ENCODE measurements at regions not wholly inside any gene's neighbourhood (a gene's known extent, or its start where the extent isn't known, plus 50 kb on each side); places are given as distances from the start of the nearest gene placed in this dataset.
A peak's percentile ranks its signal among the peaks of the same experiment; 100 is the strongest.

- H3K4me1 ChIP-seq (ENCODE audit: insufficient read depth, low read length): no peaks in the 10 kb centered on the region
- H3K27me3 ChIP-seq (ENCODE audit: insufficient read depth, low read length): peaks cover 15% of the 10 kb centered on the region
- H2AFZ ChIP-seq (ENCODE audit: low read depth, low read length): no peak overlapping the region
- no peaks in the 10 kb centered on the region for H3K9me3 ChIP-seq (ENCODE audit: low read length)
- H3K36me3 ChIP-seq (ENCODE audit: insufficient read depth, low read length): no peaks in the 10 kb centered on the region
- H3K4me3 ChIP-seq (ENCODE audit: low read length): no peak overlapping the region
These were observed 55.5 kb downstream of the GSPT2 start for GRCh38 chrX:51798701-51799100.

GRCh38 chrX:51802917-51803688 lies 59.9 kb downstream of the GSPT2 start:
- Histone ChIP-seq H3K36me3 (ENCODE audit: insufficient read depth, low read length) (peaks cover 2% of the 10 kb centered on the region), H3K4me1 (ENCODE audit: insufficient read depth, low read length) (no peaks in the 10 kb centered on the region), H3K4me3 (ENCODE audit: low read length) (peak overlapping the region; percentile 84), H3K9me3 (ENCODE audit: low read length) (no peaks in the 10 kb centered on the region), H3K27me3 (ENCODE audit: insufficient read depth, low read length) (peaks cover 11% of the 10 kb centered on the region), H2AFZ (ENCODE audit: low read depth, low read length) (peak overlapping the region; percentile 65)

DNA sequence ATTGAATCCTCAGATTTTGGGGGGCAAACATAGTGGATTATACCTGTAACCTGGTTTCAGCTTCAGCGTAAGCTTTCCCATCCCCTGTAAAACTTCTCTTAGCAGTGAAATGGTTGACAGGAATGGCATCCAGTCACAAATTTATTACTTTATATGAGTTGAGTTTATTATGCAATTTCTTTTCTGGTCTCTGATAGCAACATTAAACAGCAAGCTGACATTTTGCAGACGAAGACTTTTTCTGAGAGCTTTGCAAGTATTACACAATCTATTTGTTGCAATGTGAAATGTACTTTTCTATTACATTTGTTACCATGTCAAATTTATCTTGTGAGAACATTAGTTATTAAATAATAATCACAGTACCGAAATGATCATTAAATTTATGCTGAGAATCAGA lies 60.6 kb downstream of the GSPT2 start:
- no peaks in the 10 kb centered on the region for H3K4me1 ChIP-seq (ENCODE audit: insufficient read depth, low read length)
- H2AFZ ChIP-seq (ENCODE audit: low read depth, low read length): no peak overlapping the region
- peaks cover 8% of the 10 kb centered on the region for H3K27me3 ChIP-seq (ENCODE audit: insufficient read depth, low read length)
- peaks cover 2% of the 10 kb centered on the region for H3K36me3 ChIP-seq (ENCODE audit: insufficient read depth, low read length)
- peak overlapping the region; percentile 84 for H3K4me3 ChIP-seq (ENCODE audit: low read length)
- no peaks in the 10 kb centered on the region for H3K9me3 ChIP-seq (ENCODE audit: low read length)

GRCh38 chrX:51804741-51805140 lies 61.5 kb downstream of the GSPT2 start:
- peaks cover 4% of the 10 kb centered on the region for H3K27me3 ChIP-seq (ENCODE audit: insufficient read depth, low read length)
- no peaks in the 10 kb centered on the region for H3K9me3 ChIP-seq (ENCODE audit: low read length)
- H2AFZ ChIP-seq (ENCODE audit: low read depth, low read length): no peak overlapping the region
- H3K36me3 ChIP-seq (ENCODE audit: insufficient read depth, low read length): peaks cover 2% of the 10 kb centered on the region
- H3K4me3 ChIP-seq (ENCODE audit: low read length): no peak overlapping the region
- no peaks in the 10 kb centered on the region for H3K4me1 ChIP-seq (ENCODE audit: insufficient read depth, low read length)

DNA sequence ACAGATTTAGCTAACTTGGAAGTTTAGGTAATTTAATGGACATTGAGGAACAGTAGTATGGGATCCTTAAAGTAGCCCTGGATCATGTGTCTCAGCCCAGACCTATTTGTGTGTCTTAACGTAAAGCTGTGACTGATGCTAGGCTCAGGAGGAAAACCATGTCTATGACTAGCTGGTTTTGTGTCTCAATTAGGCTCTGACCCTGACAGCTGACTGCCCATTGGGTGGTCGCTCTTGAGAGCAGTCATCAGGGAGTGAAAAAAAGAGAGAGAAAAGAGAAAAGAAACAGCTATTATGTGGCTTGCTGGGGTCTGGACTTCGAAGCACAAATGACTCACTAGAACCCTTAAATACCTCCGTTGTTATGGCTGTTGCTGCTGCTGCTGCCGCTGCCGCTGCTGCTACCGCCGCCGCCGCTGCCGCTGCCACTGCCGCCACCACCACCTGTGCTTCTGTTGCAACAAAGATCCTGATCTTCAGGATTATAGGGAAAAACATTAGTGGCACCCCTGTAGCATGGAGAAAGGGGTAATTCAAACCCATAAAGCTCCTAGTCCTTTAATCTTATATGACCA lies 70.7 kb downstream of the GSPT2 start:
- no peaks in the 10 kb centered on the region for H3K27me3 ChIP-seq (ENCODE audit: insufficient read depth, low read length)
- no peaks in the 10 kb centered on the region for H3K4me1 ChIP-seq (ENCODE audit: insufficient read depth, low read length)
- peaks cover 3% of the 10 kb centered on the region for H3K36me3 ChIP-seq (ENCODE audit: insufficient read depth, low read length)
- H3K9me3 ChIP-seq (ENCODE audit: low read length): no peaks in the 10 kb centered on the region
- no peak overlapping the region for H3K4me3 ChIP-seq (ENCODE audit: low read length)
- no peak overlapping the region for H2AFZ ChIP-seq (ENCODE audit: low read depth, low read length)

DNA sequence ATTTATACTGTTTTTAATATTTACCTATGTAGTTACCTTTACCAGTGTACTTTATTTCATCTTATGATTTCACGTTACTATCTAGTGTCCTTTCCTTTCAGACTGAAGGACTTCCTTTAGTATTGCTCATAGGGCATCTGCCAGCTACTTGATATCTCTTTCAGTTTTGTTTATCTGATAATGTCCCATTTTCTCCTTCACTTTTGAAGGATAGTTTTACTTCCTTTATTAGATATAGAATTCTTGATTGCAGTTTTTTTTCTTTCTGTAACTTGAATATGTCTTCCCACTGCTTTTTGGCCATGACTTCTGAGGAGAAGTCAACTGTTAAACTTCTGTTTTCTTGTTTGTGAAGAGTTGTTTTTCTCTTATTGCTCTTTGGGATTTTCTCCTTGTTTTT lies 69.4 kb upstream of the MAGED1 start:
- H3K9me3 ChIP-seq (ENCODE audit: low read length): no peaks in the 10 kb centered on the region
- H3K36me3 ChIP-seq (ENCODE audit: insufficient read depth, low read length): no peaks in the 10 kb centered on the region
- H3K27me3 ChIP-seq (ENCODE audit: insufficient read depth, low read length): no peaks in the 10 kb centered on the region
- H2AFZ ChIP-seq (ENCODE audit: low read depth, low read length): no peak overlapping the region
- H3K4me1 ChIP-seq (ENCODE audit: insufficient read depth, low read length): no peaks in the 10 kb centered on the region
- H3K4me3 ChIP-seq (ENCODE audit: low read length): no peak overlapping the region

DNA sequence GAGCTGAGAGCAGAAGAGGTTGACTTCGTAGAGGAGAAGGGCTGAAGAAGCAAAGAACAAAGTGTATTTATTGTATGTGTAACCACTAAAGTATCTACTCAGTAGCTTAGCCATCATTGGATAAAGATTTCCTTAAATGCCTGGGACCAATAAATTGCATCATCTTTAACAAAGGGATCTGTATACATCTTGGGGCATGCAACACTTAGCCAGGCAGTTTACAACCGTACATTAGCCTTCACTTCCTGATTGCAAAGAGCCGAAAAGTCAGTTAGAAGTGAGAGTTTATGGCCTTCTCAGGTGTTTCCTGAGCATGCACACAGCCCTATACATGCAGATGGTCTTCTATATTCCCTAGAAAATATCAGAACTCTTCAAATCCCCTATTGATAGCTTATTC lies 68.0 kb upstream of the MAGED1 start:
- Histone ChIP-seq H3K27me3 (ENCODE audit: insufficient read depth, low read length) (no peaks in the 10 kb centered on the region), H3K4me3 (ENCODE audit: low read length) (no peak overlapping the region), H2AFZ (ENCODE audit: low read depth, low read length) (no peak overlapping the region), H3K4me1 (ENCODE audit: insufficient read depth, low read length) (no peaks in the 10 kb centered on the region), H3K9me3 (ENCODE audit: low read length) (no peaks in the 10 kb centered on the region), H3K36me3 (ENCODE audit: insufficient read depth, low read length) (no peaks in the 10 kb centered on the region)

DNA sequence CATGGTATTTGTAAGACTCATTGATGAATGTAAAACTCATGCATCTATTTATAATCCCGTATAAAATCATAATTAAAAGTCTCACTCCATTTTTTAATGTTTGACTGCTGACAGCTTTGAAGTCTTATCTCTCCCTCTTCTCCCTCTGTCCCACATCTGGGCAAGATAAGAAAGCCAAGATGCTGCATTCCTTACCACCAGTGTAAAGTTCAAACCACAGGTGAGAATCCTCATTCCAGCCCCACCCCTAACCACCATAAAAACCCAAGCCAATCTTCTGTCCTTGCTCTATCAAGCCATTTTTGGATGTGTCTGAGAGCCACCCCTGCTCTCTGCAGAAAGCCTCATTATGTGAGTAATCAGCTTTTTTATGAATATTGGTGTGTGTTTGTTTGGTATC lies 59.3 kb upstream of the MAGED1 start:
- Histone ChIP-seq H3K4me3 (ENCODE audit: low read length) (no peak overlapping the region), H2AFZ (ENCODE audit: low read depth, low read length) (no peak overlapping the region), H3K27me3 (ENCODE audit: insufficient read depth, low read length) (no peaks in the 10 kb centered on the region), H3K9me3 (ENCODE audit: low read length) (no peaks in the 10 kb centered on the region), H3K36me3 (ENCODE audit: insufficient read depth, low read length) (no peaks in the 10 kb centered on the region), H3K4me1 (ENCODE audit: insufficient read depth, low read length) (no peaks in the 10 kb centered on the region)

GRCh38 chrX:51836823-51837222 lies 56.6 kb upstream of the MAGED1 start:
- Histone ChIP-seq H3K4me1 (ENCODE audit: insufficient read depth, low read length) (no peaks in the 10 kb centered on the region), H3K9me3 (ENCODE audit: low read length) (no peaks in the 10 kb centered on the region), H3K27me3 (ENCODE audit: insufficient read depth, low read length) (no peaks in the 10 kb centered on the region), H3K36me3 (ENCODE audit: insufficient read depth, low read length) (no peaks in the 10 kb centered on the region), H3K4me3 (ENCODE audit: low read length) (no peak overlapping the region), H2AFZ (ENCODE audit: low read depth, low read length) (no peak overlapping the region)

GRCh38 chrX:51837451-51837850 lies 56.0 kb upstream of the MAGED1 start:
- Histone ChIP-seq H2AFZ (ENCODE audit: low read depth, low read length) (no peak overlapping the region), H3K9me3 (ENCODE audit: low read length) (no peaks in the 10 kb centered on the region), H3K4me1 (ENCODE audit: insufficient read depth, low read length) (no peaks in the 10 kb centered on the region), H3K27me3 (ENCODE audit: insufficient read depth, low read length) (no peaks in the 10 kb centered on the region), H3K36me3 (ENCODE audit: insufficient read depth, low read length) (no peaks in the 10 kb centered on the region), H3K4me3 (ENCODE audit: low read length) (no peak overlapping the region)

DNA sequence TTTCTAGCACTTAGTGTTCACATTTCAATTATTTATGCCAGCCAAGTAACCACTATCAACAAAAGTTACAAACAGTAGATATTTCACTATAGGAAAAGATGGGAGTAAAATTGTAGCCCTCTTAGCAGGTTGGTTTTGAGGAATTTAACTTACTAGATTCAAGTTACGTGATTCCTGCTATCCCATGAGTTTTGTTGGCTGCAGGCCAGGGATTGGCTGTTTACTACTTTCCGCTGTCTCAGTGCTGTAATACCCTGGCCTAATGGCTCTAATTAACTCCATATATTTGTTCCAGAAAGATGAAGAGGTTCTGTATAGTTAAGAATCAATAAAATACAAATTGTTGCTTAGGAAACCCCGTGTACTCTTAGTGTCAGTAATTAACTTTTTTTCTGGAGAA lies 55.5 kb upstream of the MAGED1 start:
- Histone ChIP-seq H3K4me3 (ENCODE audit: low read length) (no peak overlapping the region), H3K4me1 (ENCODE audit: insufficient read depth, low read length) (no peaks in the 10 kb centered on the region), H3K27me3 (ENCODE audit: insufficient read depth, low read length) (no peaks in the 10 kb centered on the region), H3K9me3 (ENCODE audit: low read length) (no peaks in the 10 kb centered on the region), H3K36me3 (ENCODE audit: insufficient read depth, low read length) (no peaks in the 10 kb centered on the region), H2AFZ (ENCODE audit: low read depth, low read length) (no peak overlapping the region)

Measured in neuron (in vitro differentiated cells).